HG02642 (cell line): ENCODE measurements at regions not wholly inside any gene's neighbourhood (a gene's known extent, or its start where the extent isn't known, plus 50 kb on each side); places are given as distances from the start of the nearest gene placed in this dataset.

Source experiments
- ATAC-seq: cut with Tn5 transposase; IDR thresholded peaks from one replicate; pipeline ENCODE4 v1.9.1; 2021; ENCODE audit warnings: mild to moderate bottlenecking; ENCODE audit not compliant: unreplicated experiment, poor library complexity

- no peak for ATAC-seq
Observed at GRCh38 chr11:26072614-26073153, 259.2 kb upstream of the ANO3 start.

GRCh38 chr11:26073646-26074045 lies 258.3 kb upstream of the ANO3 start:
- ATAC-seq: no peak

DNA sequence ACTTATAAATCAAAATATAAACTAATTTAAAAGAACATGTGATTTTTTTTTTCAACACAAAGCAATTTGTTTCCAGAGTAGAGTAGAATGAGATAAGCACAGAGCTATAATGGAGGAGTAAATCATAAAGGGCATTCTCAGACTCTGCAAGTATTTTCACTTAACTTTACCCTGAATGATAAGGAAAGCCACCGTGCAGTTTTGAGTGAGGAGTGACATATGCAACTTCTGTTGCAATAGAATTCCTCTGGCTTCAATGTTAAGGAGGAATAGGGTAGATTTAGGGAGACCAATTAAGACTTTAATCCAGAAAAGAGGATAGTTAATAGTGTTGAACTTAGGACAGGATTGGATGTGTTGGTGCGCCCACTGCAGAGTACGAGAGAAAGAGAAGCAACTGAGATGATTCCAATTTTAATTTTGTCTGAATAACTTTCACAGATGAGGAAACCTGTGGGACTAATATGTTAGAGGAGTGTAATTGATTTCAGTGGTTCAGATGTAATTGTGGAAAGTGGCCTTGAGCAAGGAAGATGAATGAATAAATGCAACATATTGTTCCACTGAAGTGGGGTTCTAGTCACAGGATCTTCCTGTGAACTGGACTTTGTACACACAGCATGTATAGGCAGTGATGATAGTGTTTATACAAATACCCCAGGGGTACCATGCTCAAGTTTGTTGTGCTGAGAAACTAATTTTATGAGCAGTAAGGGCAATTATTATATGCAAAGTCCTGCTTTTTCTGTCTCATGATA lies 255.5 kb upstream of the ANO3 start:
- no peak for ATAC-seq

- peak; percentile 72 for ATAC-seq
Observed at GRCh38 chr11:26078231-26078821, 253.6 kb upstream of the ANO3 start.

DNA sequence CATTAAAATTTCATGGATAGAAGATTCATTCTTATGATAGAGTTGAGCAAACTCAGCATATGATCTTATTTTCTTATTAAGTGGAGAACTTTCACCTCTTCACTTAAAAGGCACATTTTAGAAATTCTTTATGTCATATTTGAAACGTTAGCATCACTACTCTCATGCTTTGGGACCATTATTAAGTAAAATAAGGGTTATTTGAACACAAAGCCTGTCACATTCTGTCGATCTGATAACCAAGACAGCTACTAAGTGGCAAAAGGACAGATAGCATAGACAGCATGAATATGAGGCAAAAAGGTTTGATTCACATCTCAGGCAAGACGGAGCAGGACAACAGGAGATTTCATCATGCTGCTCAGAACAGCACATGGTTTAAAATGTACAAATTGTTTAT lies 247.6 kb upstream of the ANO3 start:
- no peak for ATAC-seq

- no peak for ATAC-seq
Observed at GRCh38 chr11:26086028-26086427, 245.9 kb upstream of the ANO3 start.

DNA sequence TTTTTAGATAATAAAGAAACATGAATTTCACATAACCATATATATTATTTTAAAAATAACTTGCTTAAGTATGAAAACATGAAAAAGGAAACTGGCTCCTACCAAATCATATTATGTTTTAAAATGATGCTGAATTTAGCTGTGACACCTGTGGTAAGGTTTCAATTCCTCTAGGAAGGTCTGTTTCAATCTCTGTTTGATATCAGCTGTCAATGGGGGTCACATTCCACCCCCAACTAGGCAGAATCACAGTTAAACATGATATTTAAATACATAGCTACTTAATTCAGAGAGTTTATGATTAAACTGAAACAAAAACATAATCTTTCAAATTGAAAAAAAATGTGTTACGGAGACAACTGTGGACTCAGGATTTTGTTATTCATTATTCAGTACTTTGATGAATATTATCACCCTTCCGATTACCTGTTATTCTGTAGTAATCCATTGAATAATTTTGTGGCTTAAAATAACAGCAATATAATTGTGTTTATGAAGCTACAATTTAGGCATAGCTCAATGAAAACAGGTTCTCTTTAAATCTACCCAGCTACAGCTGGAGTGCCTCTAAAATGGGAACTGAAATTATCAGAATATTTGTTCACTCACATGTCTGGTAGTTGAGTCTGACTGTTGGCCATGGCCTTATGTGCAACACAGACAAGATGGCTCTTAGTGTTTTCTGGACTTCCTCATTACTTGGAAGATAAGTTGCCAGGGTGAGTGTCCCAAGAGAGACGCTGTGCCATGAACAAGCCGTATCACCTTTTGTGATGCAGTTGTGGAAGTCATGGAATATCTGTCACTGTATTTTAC lies 244.6 kb upstream of the ANO3 start:
- peak; percentile 98 for ATAC-seq

DNA sequence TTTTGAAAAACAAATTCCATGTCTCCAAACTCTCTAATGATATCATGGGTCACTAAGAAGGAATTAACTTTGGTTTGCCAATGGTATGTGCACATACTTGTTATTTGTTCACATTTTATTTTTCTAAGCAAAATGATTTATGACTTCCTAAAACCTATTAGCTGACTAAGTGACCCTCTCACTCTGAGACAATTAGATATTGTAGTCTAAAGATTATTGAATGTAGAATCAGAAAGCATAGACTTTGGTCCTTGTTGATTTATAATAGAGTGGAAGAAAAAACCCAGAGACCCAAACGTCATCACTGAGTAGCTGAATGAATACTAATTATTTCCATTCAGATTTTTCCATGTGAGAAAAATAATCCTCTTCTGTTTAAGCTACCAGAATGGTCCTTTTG lies 243.5 kb upstream of the ANO3 start:
- ATAC-seq: no peak

GRCh38 chr11:26090651-26091050 lies 241.3 kb upstream of the ANO3 start:
- ATAC-seq: no peak

DNA sequence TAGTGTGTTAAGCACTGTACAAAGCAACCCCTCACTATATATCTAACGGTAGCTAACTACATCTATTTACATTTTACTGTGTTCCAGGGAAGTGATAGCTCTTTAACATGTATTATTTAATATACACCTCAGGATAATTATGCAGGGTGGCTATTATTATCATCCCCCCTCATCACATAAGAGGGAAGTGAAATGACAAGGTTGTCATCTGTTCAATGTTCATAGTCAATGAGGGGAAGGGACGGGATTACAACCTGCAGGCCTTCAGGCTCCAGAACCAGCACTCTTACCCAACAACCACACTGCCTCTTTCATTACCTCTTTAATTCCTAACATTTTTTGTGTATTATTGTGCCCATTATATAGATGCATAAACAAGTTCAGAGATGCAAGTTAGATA lies 238.7 kb upstream of the ANO3 start:
- ATAC-seq: no peak

GRCh38 chr11:26095340-26095739 lies 236.6 kb upstream of the ANO3 start:
- no peak for ATAC-seq

- no peak for ATAC-seq
Observed at GRCh38 chr11:26096451-26096850, 235.5 kb upstream of the ANO3 start.

DNA sequence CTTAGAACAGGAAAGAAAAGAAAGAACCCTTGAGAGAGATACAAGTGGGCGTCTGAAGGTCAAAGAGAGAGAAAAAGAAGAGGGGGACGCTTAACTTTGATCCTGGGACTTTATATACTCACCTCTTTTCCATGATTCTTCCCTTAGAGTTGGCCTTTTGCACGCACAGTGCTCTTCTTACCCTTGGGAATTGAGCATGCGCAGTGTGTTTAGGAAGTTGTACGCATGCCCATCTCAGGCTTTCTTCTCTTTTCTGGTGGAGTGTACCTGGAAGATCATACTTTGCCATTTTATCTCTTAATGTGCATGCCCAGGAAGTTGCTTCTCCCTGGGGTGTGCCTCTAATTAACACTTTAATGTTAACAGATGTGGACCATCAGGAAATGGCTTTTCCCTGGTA lies 229.6 kb upstream of the ANO3 start:
- ATAC-seq: no peak

DNA sequence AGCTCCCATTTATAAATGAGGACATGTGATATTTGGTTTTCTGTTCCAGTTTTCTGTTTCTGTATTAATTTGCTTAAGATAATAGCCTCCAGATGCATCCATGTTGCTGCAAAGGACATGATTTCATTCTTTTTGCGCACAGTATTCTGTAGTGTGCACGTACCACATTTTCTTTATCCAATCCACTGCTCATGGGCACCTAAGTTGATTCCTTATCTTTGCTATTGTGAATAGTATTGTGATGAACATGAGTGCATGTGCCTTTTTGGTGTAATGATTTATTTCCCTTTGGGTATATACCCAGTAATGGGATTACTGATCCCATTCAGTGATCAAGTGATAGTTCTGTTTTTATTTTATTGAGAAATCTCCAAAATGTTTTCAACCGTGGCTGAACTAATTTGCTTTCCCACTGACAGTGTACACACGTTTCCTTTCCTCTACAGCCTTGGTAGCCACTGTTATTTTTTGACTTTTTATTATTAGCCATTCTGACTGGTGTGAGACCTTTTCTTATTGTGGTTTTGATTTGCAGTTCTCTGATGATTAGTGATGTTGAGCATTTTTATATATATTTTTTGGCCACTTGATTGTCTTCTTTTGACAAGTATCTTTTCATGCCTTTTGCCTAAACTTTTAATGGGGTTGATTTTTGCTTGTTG lies 226.0 kb upstream of the ANO3 start:
- ATAC-seq: no peak

- ATAC-seq: no peak
Observed at GRCh38 chr11:26106726-26107125, 225.2 kb upstream of the ANO3 start.

DNA sequence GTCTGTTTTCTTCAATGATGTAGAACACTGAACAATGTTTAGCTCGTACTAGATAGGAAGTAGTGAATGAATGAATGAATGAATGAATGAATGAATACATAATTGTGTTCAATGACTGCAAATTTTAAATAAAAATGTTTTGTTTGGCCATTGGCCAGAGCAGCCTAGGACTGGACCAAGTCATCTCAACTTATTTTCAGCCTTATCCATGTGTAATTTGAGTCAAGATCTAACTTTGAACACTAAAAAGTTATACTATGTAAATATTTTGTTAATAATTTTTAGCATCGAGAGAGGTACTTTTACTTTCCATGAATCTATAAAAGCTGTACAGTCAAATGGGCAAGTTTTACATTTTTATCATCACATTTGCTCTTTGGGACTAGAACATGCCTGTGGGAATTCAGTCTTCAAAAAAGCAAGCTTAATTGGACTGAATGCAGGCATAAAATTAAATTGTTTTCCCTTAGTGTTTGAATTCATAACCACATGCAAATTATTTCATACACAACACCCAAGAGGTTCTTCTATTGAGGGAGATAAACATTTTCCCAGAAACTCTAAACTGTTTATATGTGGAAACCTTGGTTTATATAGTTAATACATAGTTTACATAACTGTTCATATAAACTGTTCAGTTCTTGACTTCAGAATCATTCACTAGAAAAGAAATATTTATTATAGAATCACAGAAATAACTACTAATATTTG lies 222.1 kb upstream of the ANO3 start:
- no peak for ATAC-seq

DNA sequence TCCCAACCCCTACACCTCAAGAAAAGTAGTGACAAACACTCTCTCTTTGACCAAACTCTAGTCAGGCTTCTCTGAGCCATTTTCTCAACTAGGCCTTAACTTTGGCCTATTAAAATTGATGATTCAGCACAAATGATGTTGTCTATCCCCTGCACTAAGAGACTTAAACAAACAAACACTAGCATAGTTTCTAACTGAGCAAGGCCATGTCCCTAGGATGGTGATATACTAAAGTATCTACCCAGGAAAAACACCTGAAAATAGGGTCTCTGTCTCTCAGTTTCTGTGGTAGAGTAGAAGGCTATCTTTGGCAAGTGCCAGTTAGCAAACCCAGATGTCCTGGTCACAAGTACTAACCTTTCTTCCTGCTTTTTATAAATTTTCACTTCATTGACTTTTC lies 219.7 kb upstream of the ANO3 start:
- ATAC-seq: no peak

- no peak for ATAC-seq
Observed at GRCh38 chr11:26121466-26121865, 210.5 kb upstream of the ANO3 start.

DNA sequence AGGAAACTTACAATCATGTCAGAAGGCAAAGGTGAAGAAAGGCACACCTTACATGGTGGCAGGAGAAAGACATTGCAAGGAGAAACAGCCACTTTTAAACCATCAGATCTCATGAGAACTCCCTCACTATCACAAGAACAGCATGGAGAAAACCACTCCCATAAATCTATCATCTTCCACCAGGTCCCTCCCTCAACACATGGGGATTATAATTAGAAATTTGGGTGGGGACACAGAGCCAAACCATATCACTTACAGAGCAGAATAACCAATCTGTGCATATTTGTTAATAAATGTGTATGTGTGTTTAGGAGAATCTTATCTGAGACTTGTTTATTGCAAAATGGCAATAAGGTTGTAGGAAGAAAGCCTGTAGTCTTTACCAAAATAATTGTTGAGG lies 205.2 kb upstream of the ANO3 start:
- ATAC-seq: no peak

DNA sequence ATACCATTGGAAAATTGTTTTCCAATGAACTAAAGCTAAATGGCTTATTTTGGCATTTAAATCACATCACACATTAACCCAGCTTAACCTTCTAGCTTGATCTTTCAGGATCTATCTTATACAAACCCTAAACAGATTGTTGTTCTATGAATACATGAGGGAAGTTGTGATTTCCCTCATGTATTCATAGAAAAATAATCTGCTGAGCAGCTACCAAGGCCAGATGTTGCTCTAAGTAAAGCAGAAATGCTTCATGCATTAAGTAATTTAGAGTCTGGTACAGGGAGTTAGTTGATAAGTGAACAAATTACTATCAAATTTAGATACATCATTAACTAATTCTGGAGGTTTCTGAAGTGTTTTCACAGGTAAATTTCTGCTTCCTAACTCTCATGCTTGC lies 204.6 kb upstream of the ANO3 start:
- no peak for ATAC-seq
